Neutrophil (primary cell): ENCODE measurements at regions not wholly inside any gene's neighbourhood (a gene's known extent, or its start where the extent isn't known, plus 50 kb on each side); places are given as distances from the start of the nearest gene placed in this dataset.

ENCODE experiments used
- H3K27ac ChIP-seq: fragments of 200-600 bp; sonication (generic); 2 replicates; pipeline ENCODE4 v1.5.1; 2016; ENCODE audit warnings: mild to moderate bottlenecking, moderate library complexity
- H3K27me3 ChIP-seq: fragments of 200-600 bp; sonication (generic); 2 replicates; pipeline ENCODE4 v1.6.0; 2016; ENCODE audit warnings: mild to moderate bottlenecking
- H3K36me3 ChIP-seq: fragments of 200-600 bp; sonication (generic); 2 replicates; pipeline ENCODE4 v1.5.1; 2017
- H3K4me1 ChIP-seq, 2 experiments: fragments of 200-600 bp in 1 of 2; sonication (generic) in 1 of 2; 1 replicate in 1 of 2; 2 replicates in 1 of 2; pipeline versions ENCODE4 v1.5.1 to v1.6.1; 2013 to 2016; ENCODE audit warnings: low read depth in 1 of 2, low read length in 1 of 2, mild to moderate bottlenecking in 1 of 2, moderate library complexity in 1 of 2; ENCODE audit not compliant: control insufficient read depth in 1 of 2, insufficient read depth in 1 of 2
- H3K4me3 ChIP-seq, 2 experiments: fragments of 200-600 bp in 1 of 2; sonication (generic) in 1 of 2; 1 replicate in 1 of 2; 2 replicates in 1 of 2; pipeline ENCODE4 v1.5.1; 2013 to 2016; ENCODE audit warnings: low read depth in 1 of 2, low read length in 1 of 2, mild to moderate bottlenecking in 1 of 2, moderate library complexity in 1 of 2
- H3K9me3 ChIP-seq: fragments of 200-600 bp; sonication (generic); 2 replicates; pipeline ENCODE4 v1.5.1; 2016
- CTCF ChIP-seq: fragments of 200-600 bp; sonication (generic); IDR thresholded peaks from 2 replicates; pipeline ENCODE4 v1.5.1; 2016; ENCODE audit warnings: antibody characterized with exemption

GRCh38 chr6:5946701-5947100 is 60.0 kb downstream of the NRN1 start:
- TF ChIP-seq CTCF: no peak
- H3K9me3 ChIP-seq: no peaks in the 10 kb centered on the region

GRCh38 chr6:5946181-5946580 is 60.5 kb downstream of the NRN1 start:
- Histone ChIP-seq H3K4me1 (no peaks in the 10 kb centered on the region), H3K27ac (no peak overlapping the region), H3K9me3 (no peaks in the 10 kb centered on the region), H3K27me3 (peaks cover 25% of the 10 kb centered on the region), H3K36me3 (no peaks in the 10 kb centered on the region), H3K4me3 (no peak overlapping the region)
- TF ChIP-seq CTCF: no peak

More at GRCh38 chr6:5946701-5947100, 60.0 kb downstream of the NRN1 start:
- Histone ChIP-seq H3K36me3 (no peaks in the 10 kb centered on the region), H3K27me3 (peaks cover 31% of the 10 kb centered on the region), H3K4me1 (no peaks in the 10 kb centered on the region), H3K4me3 (no peak overlapping the region), H3K27ac (no peak overlapping the region)

GRCh38 chr6:5943591-5943990 is 63.1 kb downstream of the NRN1 start:
- TF ChIP-seq CTCF: no peak
- peaks cover 18% of the 10 kb centered on the region for H3K27me3 ChIP-seq
- H3K36me3 ChIP-seq: no peaks in the 10 kb centered on the region
- no peak overlapping the region for H3K27ac ChIP-seq
- no peaks in the 10 kb centered on the region for H3K4me1 ChIP-seq
- no peak overlapping the region for H3K4me3 ChIP-seq
- no peaks in the 10 kb centered on the region for H3K9me3 ChIP-seq

GRCh38 chr6:5942591-5942990 is 64.1 kb downstream of the NRN1 start:
- Histone ChIP-seq H3K36me3 (no peaks in the 10 kb centered on the region), H3K9me3 (no peaks in the 10 kb centered on the region), H3K4me3 (no peak overlapping the region)

GRCh38 chr6:5941188-5941587 is 65.5 kb downstream of the NRN1 start:
- H3K27ac ChIP-seq: no peak overlapping the region
- no peaks in the 10 kb centered on the region for H3K4me1 ChIP-seq
- no peak overlapping the region for H3K4me3 ChIP-seq
- TF ChIP-seq CTCF: no peak
- H3K36me3 ChIP-seq: no peaks in the 10 kb centered on the region
- no peaks in the 10 kb centered on the region for H3K9me3 ChIP-seq
- peaks cover 6% of the 10 kb centered on the region for H3K27me3 ChIP-seq

More at GRCh38 chr6:5942591-5942990, 64.1 kb downstream of the NRN1 start:
- Histone ChIP-seq H3K4me1 (no peaks in the 10 kb centered on the region), H3K27me3 (peaks cover 9% of the 10 kb centered on the region), H3K27ac (no peak overlapping the region)
- no peak for TF ChIP-seq CTCF

GRCh38 chr6:5938934-5939333 is 67.8 kb downstream of the NRN1 start:
- no peak for TF ChIP-seq CTCF
- Histone ChIP-seq H3K27ac (no peak overlapping the region), H3K9me3 (no peaks in the 10 kb centered on the region)

More at GRCh38 chr6:5938934-5939333, 67.8 kb downstream of the NRN1 start:
- peaks cover 27% of the 10 kb centered on the region for H3K27me3 ChIP-seq
- H3K4me1 ChIP-seq: no peaks in the 10 kb centered on the region
- no peak overlapping the region for H3K4me3 ChIP-seq
- no peaks in the 10 kb centered on the region for H3K36me3 ChIP-seq
